Gastroesophageal sphincter (tissue), 3 donors: ENCODE measurements at regions not wholly inside any gene's neighbourhood (a gene's known extent, or its start where the extent isn't known, plus 50 kb on each side); places are given as distances from the start of the nearest gene placed in this dataset.

Experiments used
- EP300 ChIP-seq: sonication (generic); formaldehyde crosslinking; IDR thresholded peaks from one replicate; pipeline ENCODE4 v1.6.1; 2017; ENCODE audit warnings: antibody characterized with exemption, mild to moderate bottlenecking
- POLR2A ChIP-seq, 2 donors: fragments of 450-650 bp; IDR thresholded peaks; one replicate each; pipeline ENCODE4 v1.6.1; 2017; ENCODE audit warnings: antibody characterized with exemption in 2 of 2, mild to moderate bottlenecking in 2 of 2, moderate library complexity in 1 of 2
- POLR2AphosphoS5 ChIP-seq: sonication (generic); formaldehyde crosslinking; IDR thresholded peaks from one replicate; pipeline ENCODE4 v1.6.1; 2017; ENCODE audit warnings: antibody characterized with exemption
- TF ChIP-seq, protein P1 (sequence below), 4 experiments: fragments of 200-600 bp in 2 of 4; fragments of 450-650 bp in 2 of 4; sonication (generic) in 1 of 4; IDR thresholded peaks; one replicate each; pipeline ENCODE4 v1.5.1; 2017 to 2019; ENCODE audit warnings: antibody characterized with exemption in 4 of 4, mild to moderate bottlenecking in 2 of 4, moderate library complexity in 2 of 4

DNA sequence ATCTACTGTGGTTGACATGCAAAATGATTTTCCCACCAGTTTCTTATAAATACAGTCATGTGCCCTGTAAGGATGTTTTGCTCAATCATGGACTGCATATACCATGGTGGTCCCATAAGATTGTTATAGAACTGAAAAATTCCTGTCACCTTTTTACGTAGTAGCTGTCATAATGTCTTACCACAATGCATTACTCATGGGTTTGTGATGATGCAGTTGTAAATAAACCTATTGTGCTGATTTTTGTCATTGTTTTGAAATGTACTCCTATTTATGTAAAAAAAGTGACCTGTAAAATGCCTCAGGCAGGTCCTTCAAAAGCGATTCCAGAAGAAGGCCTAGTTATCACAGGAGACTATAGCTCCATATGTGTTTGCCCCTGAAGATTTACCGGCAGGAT lies 695.4 kb upstream of the KIF2B start:
- TF ChIP-seq, protein P1, sequence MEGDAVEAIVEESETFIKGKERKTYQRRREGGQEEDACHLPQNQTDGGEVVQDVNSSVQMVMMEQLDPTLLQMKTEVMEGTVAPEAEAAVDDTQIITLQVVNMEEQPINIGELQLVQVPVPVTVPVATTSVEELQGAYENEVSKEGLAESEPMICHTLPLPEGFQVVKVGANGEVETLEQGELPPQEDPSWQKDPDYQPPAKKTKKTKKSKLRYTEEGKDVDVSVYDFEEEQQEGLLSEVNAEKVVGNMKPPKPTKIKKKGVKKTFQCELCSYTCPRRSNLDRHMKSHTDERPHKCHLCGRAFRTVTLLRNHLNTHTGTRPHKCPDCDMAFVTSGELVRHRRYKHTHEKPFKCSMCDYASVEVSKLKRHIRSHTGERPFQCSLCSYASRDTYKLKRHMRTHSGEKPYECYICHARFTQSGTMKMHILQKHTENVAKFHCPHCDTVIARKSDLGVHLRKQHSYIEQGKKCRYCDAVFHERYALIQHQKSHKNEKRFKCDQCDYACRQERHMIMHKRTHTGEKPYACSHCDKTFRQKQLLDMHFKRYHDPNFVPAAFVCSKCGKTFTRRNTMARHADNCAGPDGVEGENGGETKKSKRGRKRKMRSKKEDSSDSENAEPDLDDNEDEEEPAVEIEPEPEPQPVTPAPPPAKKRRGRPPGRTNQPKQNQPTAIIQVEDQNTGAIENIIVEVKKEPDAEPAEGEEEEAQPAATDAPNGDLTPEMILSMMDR (IDR thresholded peaks at IDR 0.05), result no peak
- TF ChIP-seq EP300, result no peak
- no peak for TF ChIP-seq POLR2AphosphoS5
- no peak for TF ChIP-seq POLR2A (IDR thresholded peaks at IDR 0.05)
